ENCODE measurements at regions not wholly inside any gene's neighbourhood (a gene's known extent, or its start where the extent isn't known, plus 50 kb on each side); places are given as distances from the start of the nearest gene placed in this dataset.

GRCh38 chr13:66111628-66112027, 1118.5 kb downstream of the PCDH9 start:
- TF ChIP-seq CTCF (IDR thresholded peaks at IDR 0.05) = no peak
- TF ChIP-seq POLR2A (IDR thresholded peaks at IDR 0.05) = no peak
- no peak for TF ChIP-seq EP300 (IDR thresholded peaks at IDR 0.05)

Data from suprapubic skin (tissue), 3 donors.